ENCODE measurements at regions not wholly inside any gene's neighbourhood (a gene's known extent, or its start where the extent isn't known, plus 50 kb on each side); places are given as distances from the start of the nearest gene placed in this dataset.
"Not testable (repeated sequence)": the region's sequence is repeated elsewhere in the genome, so short reads cannot be mapped to it uniquely, and the experiment has no call there.

- no peaks in the 10 kb centered on the region for H3K79me2 ChIP-seq (ENCODE audit: low read length)
- no peak overlapping the region for H3K4me3 ChIP-seq (ENCODE audit: low read length)
- no peak overlapping the region for H3K9ac ChIP-seq (ENCODE audit: low read length)
- no peaks in the 10 kb centered on the region for H3K4me1 ChIP-seq (ENCODE audit: low read length)
- H3K9me2 ChIP-seq (replicated peaks; ENCODE audit: insufficient read depth, low read length) = no peaks in the 10 kb centered on the region
- no peak overlapping the region for H3K4me2 ChIP-seq (ENCODE audit: low read depth, low read length)
- no peak for DNase-seq
- no peaks in the 10 kb centered on the region for H3K36me3 ChIP-seq (replicated peaks; ENCODE audit: insufficient read depth, low read length)
- H2AFZ ChIP-seq (ENCODE audit: low read length) = no peak overlapping the region
- no peaks in the 10 kb centered on the region for H3K9me3 ChIP-seq (replicated peaks; ENCODE audit: insufficient read depth, low read length)
- no peaks in the 10 kb centered on the region for H4K20me1 ChIP-seq (ENCODE audit: insufficient read depth, low read length)
- TF ChIP-seq CTCF (IDR thresholded peaks at IDR 0.05; ENCODE audit: low read length) (no peak), EZH2 (optimal IDR thresholded peaks at IDR 0.05; ENCODE audit: low read depth, low read length) (no peak), EZH2phosphoT487 (IDR thresholded peaks at IDR 0.05; ENCODE audit: low read length) (no peak)
- no peak overlapping the region for H3K27ac ChIP-seq (ENCODE audit: low read length)
- no peaks in the 10 kb centered on the region for H3F3A ChIP-seq (ENCODE audit: insufficient read depth, low read length)
- no peaks in the 10 kb centered on the region for H3K27me3 ChIP-seq (replicated peaks; ENCODE audit: insufficient read depth, low read length)
These were observed 1016.0 kb downstream of the SOCS6 start for GRCh38 chr18:71304856-71305255.

- not testable (repeated sequence) for H3K4me3 ChIP-seq (ENCODE audit: low read length); H3K9me3 ChIP-seq (replicated peaks; ENCODE audit: insufficient read depth, low read length); H3K36me3 ChIP-seq (replicated peaks; ENCODE audit: insufficient read depth, low read length); DNase-seq; H3K4me2 ChIP-seq (ENCODE audit: low read depth, low read length); H3K4me1 ChIP-seq (ENCODE audit: low read length); H4K20me1 ChIP-seq (ENCODE audit: insufficient read depth, low read length); H3K27ac ChIP-seq (ENCODE audit: low read length); H3K9me2 ChIP-seq (replicated peaks; ENCODE audit: insufficient read depth, low read length); H2AFZ ChIP-seq (ENCODE audit: low read length); H3K79me2 ChIP-seq (ENCODE audit: low read length); H3K9ac ChIP-seq (ENCODE audit: low read length); H3K27me3 ChIP-seq (replicated peaks; ENCODE audit: insufficient read depth, low read length); H3F3A ChIP-seq (ENCODE audit: insufficient read depth, low read length)
These were observed 1014.9 kb downstream of the SOCS6 start for GRCh38 chr18:71303743-71304142.

- Histone ChIP-seq H3K36me3 (replicated peaks; ENCODE audit: insufficient read depth, low read length) (no peaks in the 10 kb centered on the region), H3K27ac (ENCODE audit: low read length) (no peak overlapping the region), H3K27me3 (replicated peaks; ENCODE audit: insufficient read depth, low read length) (no peaks in the 10 kb centered on the region), H3K4me2 (ENCODE audit: low read depth, low read length) (no peak overlapping the region), H3F3A (ENCODE audit: insufficient read depth, low read length) (no peaks in the 10 kb centered on the region), H3K4me3 (ENCODE audit: low read length) (no peak overlapping the region), H3K9ac (ENCODE audit: low read length) (no peak overlapping the region), H3K9me2 (replicated peaks; ENCODE audit: insufficient read depth, low read length) (no peaks in the 10 kb centered on the region), H3K79me2 (ENCODE audit: low read length) (no peaks in the 10 kb centered on the region), H2AFZ (ENCODE audit: low read length) (no peak overlapping the region), H3K9me3 (replicated peaks; ENCODE audit: insufficient read depth, low read length) (no peaks in the 10 kb centered on the region), H4K20me1 (ENCODE audit: insufficient read depth, low read length) (no peaks in the 10 kb centered on the region), H3K4me1 (ENCODE audit: low read length) (no peaks in the 10 kb centered on the region)
- no peak for TF ChIP-seq CTCF (IDR thresholded peaks at IDR 0.05; ENCODE audit: low read length)
- TF ChIP-seq EZH2phosphoT487 (IDR thresholded peaks at IDR 0.05; ENCODE audit: low read length) = no peak
- TF ChIP-seq EZH2 (optimal IDR thresholded peaks at IDR 0.05; ENCODE audit: low read depth, low read length) = no peak
- DNase-seq = no peak
These were observed 1012.8 kb downstream of the SOCS6 start for GRCh38 chr18:71301596-71301995.

GRCh38 chr18:71294201-71294600 lies 1005.4 kb downstream of the SOCS6 start:
- not testable (repeated sequence) for H3K36me3 ChIP-seq (replicated peaks; ENCODE audit: insufficient read depth, low read length); H3K4me1 ChIP-seq (ENCODE audit: low read length); H3F3A ChIP-seq (ENCODE audit: insufficient read depth, low read length); H4K20me1 ChIP-seq (ENCODE audit: insufficient read depth, low read length); H3K9me3 ChIP-seq (replicated peaks; ENCODE audit: insufficient read depth, low read length); H3K4me3 ChIP-seq (ENCODE audit: low read length); DNase-seq; H2AFZ ChIP-seq (ENCODE audit: low read length); H3K27ac ChIP-seq (ENCODE audit: low read length); H3K4me2 ChIP-seq (ENCODE audit: low read depth, low read length); H3K9ac ChIP-seq (ENCODE audit: low read length); H3K9me2 ChIP-seq (replicated peaks; ENCODE audit: insufficient read depth, low read length); H3K27me3 ChIP-seq (replicated peaks; ENCODE audit: insufficient read depth, low read length); H3K79me2 ChIP-seq (ENCODE audit: low read length)
